ENCODE measurements at regions not wholly inside any gene's neighbourhood (a gene's known extent, or its start where the extent isn't known, plus 50 kb on each side); places are given as distances from the start of the nearest gene placed in this dataset.

DNA sequence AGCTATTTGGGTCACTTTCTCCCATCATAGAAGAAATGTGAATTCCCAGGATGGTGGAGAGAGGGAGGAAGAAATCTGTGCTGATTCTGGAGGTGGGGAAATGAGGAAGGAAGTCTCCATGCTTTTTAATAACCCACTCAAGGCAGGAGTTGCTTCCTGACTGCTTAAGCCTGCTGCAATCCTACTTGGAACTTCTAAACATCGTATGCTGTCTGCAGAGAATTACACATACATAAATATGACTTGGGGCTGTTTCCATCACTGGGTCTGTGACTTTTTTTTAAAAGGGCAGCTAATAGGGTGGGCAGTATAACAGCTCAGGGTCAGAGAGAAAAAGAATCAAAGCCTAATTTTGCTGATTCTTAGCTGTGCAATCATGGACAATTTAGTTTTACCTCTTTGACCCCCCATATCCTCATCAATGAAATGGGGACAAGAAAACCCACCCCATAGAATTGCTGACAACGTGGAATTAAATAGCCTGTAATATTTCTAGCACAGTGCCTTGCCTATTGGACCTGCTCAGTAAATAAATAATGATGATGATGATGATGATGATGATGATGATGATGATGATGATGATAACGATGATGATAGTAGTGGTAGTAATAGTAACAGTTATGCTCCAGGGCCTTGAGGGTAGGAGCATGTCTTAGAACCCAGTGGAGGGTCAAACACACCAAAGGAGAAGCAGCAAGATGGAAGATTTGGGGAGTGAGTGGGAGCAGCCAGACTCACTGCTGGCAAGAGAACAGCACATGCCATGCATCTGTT lies 166.7 kb upstream of the LRFN2 start:
- no peak overlapping the region for H3K4me3 Mint-ChIP-seq (ENCODE audit: unreplicated experiment)
- peaks cover 3% of the 10 kb centered on the region for H3K4me1 Mint-ChIP-seq (ENCODE audit: low read depth)
- peaks cover 38% of the 10 kb centered on the region for H3K27me3 Mint-ChIP-seq (ENCODE audit: low read depth)
- TF ChIP-seq, protein P1, sequence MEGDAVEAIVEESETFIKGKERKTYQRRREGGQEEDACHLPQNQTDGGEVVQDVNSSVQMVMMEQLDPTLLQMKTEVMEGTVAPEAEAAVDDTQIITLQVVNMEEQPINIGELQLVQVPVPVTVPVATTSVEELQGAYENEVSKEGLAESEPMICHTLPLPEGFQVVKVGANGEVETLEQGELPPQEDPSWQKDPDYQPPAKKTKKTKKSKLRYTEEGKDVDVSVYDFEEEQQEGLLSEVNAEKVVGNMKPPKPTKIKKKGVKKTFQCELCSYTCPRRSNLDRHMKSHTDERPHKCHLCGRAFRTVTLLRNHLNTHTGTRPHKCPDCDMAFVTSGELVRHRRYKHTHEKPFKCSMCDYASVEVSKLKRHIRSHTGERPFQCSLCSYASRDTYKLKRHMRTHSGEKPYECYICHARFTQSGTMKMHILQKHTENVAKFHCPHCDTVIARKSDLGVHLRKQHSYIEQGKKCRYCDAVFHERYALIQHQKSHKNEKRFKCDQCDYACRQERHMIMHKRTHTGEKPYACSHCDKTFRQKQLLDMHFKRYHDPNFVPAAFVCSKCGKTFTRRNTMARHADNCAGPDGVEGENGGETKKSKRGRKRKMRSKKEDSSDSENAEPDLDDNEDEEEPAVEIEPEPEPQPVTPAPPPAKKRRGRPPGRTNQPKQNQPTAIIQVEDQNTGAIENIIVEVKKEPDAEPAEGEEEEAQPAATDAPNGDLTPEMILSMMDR (IDR thresholded peaks at IDR 0.05): no peak
- H3K9me3 Mint-ChIP-seq (ENCODE audit: low read depth): no peaks in the 10 kb centered on the region
- no peak for DNase-seq (ENCODE audit: low spot score)
- H3K36me3 Mint-ChIP-seq (ENCODE audit: low read depth): no peaks in the 10 kb centered on the region
- no peak overlapping the region for H3K27ac Mint-ChIP-seq (ENCODE audit: unreplicated experiment)

DNA sequence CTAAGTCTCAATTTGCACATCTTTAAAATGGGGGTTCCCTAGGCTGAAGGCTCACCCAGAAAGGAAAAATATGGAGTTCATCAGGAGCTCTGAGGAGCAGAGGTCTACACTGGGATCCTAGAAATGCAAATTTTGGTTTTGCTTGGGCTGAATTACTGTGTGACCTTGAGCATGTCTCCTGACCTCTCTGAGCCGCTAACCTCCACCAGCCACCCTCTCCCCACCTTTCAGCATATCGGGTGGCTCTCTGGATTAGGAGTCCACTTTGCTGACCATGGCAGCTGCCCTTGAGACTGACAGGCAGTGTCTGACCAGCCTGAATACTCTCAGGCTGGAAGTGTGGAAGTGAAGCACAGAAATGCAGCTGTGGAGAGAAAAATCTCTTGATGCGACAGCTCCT lies 165.9 kb upstream of the LRFN2 start:
- Mint-ChIP-seq H3K27me3 (ENCODE audit: low read depth) (peaks cover 45% of the 10 kb centered on the region), H3K4me1 (ENCODE audit: low read depth) (peaks cover 3% of the 10 kb centered on the region), H3K27ac (ENCODE audit: unreplicated experiment) (no peak overlapping the region), H3K36me3 (ENCODE audit: low read depth) (no peaks in the 10 kb centered on the region), H3K4me3 (ENCODE audit: unreplicated experiment) (no peak overlapping the region), H3K9me3 (ENCODE audit: low read depth) (no peaks in the 10 kb centered on the region)
- no peak for DNase-seq (ENCODE audit: low spot score)
- TF ChIP-seq, protein P1 (IDR thresholded peaks at IDR 0.05): no peak

- Mint-ChIP-seq H3K27me3 (ENCODE audit: low read depth) (peaks cover 40% of the 10 kb centered on the region), H3K4me1 (ENCODE audit: low read depth) (no peaks in the 10 kb centered on the region), H3K36me3 (ENCODE audit: low read depth) (no peaks in the 10 kb centered on the region), H3K4me3 (ENCODE audit: unreplicated experiment) (no peak overlapping the region), H3K27ac (ENCODE audit: unreplicated experiment) (no peak overlapping the region), H3K9me3 (ENCODE audit: low read depth) (no peaks in the 10 kb centered on the region)
- TF ChIP-seq, protein P1 (IDR thresholded peaks at IDR 0.05): no peak
- DNase-seq (ENCODE audit: low spot score): no peak
Observed at GRCh38 chr6:40744835-40745234, 157.7 kb upstream of the LRFN2 start.

DNA sequence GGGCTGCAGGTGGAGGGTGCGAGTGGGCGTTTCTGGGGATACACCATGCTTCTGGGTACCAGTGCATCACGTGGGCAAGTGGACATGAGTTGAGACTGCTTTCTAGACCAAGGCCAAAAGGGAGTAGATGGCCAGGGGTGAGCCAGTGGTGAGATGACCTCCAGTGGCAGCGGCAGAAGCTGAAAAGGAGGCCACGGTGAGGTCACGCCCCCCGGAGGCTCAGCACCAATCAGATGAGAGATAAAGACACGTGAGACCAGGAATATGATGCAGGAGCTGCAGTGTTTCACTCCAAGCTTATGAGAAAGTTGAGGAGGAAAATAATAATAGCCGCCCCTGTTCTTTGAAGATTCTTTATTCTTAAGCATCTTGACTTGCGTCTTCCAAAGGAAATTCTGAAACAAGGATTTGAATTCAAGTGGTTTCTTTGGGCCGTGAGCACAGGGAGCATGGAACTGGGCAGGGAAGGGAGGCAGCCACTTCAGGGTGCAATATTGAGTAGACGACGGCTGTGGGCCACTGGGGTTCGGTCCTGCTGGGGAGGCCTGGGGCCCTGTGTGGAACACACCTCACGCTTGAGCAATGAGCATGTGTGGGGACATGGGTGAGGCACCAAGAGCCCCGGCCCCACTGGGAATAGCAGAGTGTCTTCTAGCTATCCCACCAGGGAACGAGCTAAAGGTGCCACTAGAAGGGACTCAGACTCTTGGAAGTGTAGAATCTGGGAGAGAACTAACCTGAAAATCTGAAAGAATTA lies 156.7 kb upstream of the LRFN2 start:
- TF ChIP-seq, protein P1 (IDR thresholded peaks at IDR 0.05): no peak
- Mint-ChIP-seq H3K27ac (ENCODE audit: unreplicated experiment) (no peak overlapping the region), H3K27me3 (ENCODE audit: low read depth) (peaks cover 36% of the 10 kb centered on the region), H3K4me3 (ENCODE audit: unreplicated experiment) (no peak overlapping the region), H3K4me1 (ENCODE audit: low read depth) (no peaks in the 10 kb centered on the region), H3K9me3 (ENCODE audit: low read depth) (no peaks in the 10 kb centered on the region), H3K36me3 (ENCODE audit: low read depth) (no peaks in the 10 kb centered on the region)
- no peak for DNase-seq (ENCODE audit: low spot score)

- H3K9me3 Mint-ChIP-seq (ENCODE audit: low read depth): no peaks in the 10 kb centered on the region
- no peaks in the 10 kb centered on the region for H3K4me1 Mint-ChIP-seq (ENCODE audit: low read depth)
- H3K4me3 Mint-ChIP-seq (ENCODE audit: unreplicated experiment): no peak overlapping the region
- H3K27ac Mint-ChIP-seq (ENCODE audit: unreplicated experiment): no peak overlapping the region
- H3K36me3 Mint-ChIP-seq (ENCODE audit: low read depth): no peaks in the 10 kb centered on the region
- H3K27me3 Mint-ChIP-seq (ENCODE audit: low read depth): peaks cover 37% of the 10 kb centered on the region
- TF ChIP-seq, protein P1 (IDR thresholded peaks at IDR 0.05): no peak
- no peak for DNase-seq (ENCODE audit: low spot score)
Observed at GRCh38 chr6:40743226-40743625, 156.1 kb upstream of the LRFN2 start.

All from chondrocyte (in vitro differentiated cells).